DND-41 (cell line): ENCODE measurements at regions not wholly inside any gene's neighbourhood (a gene's known extent, or its start where the extent isn't known, plus 50 kb on each side); places are given as distances from the start of the nearest gene placed in this dataset.

Experiments used
- ATAC-seq: fragments of 200-7000 bp; cut with Tn5 transposase; 3 replicates; pipeline ENCODE4 v1.9.1; 2021; ENCODE audit warnings: low read depth; ENCODE audit not compliant: insufficient read depth
- DNase-seq: peaks from one replicate; pipeline ENCODE4 v3.0.0-alpha.2; 2020
- H2AFZ ChIP-seq: 2 replicates; pipeline ENCODE4 v1.6.0; 2012; ENCODE audit warnings: low read depth, low read length
- H3K27ac ChIP-seq: 2 replicates; pipeline ENCODE4 v1.5.1; 2012; ENCODE audit warnings: low read length, inconsistent platforms
- H3K27me3 ChIP-seq: fragments of 200-600 bp; sonication (generic); 2 replicates; pipeline ENCODE4 v1.6.0; 2012; ENCODE audit warnings: low read length, mild to moderate bottlenecking, inconsistent platforms; ENCODE audit not compliant: insufficient read depth, poor library complexity
- H3K36me3 ChIP-seq: 2 replicates; pipeline ENCODE4 v1.5.1; 2012; ENCODE audit warnings: low read length, inconsistent platforms; ENCODE audit not compliant: insufficient read depth
- H3K4me1 ChIP-seq: 2 replicates; pipeline ENCODE4 v1.5.1; 2012; ENCODE audit warnings: mild to moderate bottlenecking, low read length; ENCODE audit not compliant: insufficient read depth
- H3K4me2 ChIP-seq: 2 replicates; pipeline ENCODE4 v1.6.0; 2012; ENCODE audit warnings: mild to moderate bottlenecking, moderate library complexity, low read length, inconsistent platforms; ENCODE audit not compliant: insufficient read depth
- H3K4me3 ChIP-seq, 2 experiments: fragments of 200-600 bp in 1 of 2; shearing (Covaris generic) in 1 of 2; 2 replicates each; pipeline ENCODE4 v1.5.1; 2012 to 2016; ENCODE audit warnings: inconsistent platforms in 2 of 2, low read length in 2 of 2, mild to moderate bottlenecking in 2 of 2, low read depth in 1 of 2, moderate library complexity in 1 of 2
- H3K79me2 ChIP-seq: 2 replicates; pipeline ENCODE4 v1.6.0; 2012; ENCODE audit warnings: low read length, inconsistent platforms; ENCODE audit not compliant: insufficient read depth
- H3K9ac ChIP-seq: 2 replicates; pipeline ENCODE4 v1.6.0; 2012; ENCODE audit warnings: low read depth, mild to moderate bottlenecking, inconsistent platforms, low read length, moderate library complexity
- H3K9me3 ChIP-seq: 2 replicates; pipeline ENCODE4 v1.5.1; 2012; ENCODE audit warnings: low read length, moderate library complexity, mild to moderate bottlenecking, inconsistent platforms; ENCODE audit not compliant: insufficient read depth, severe bottlenecking
- H4K20me1 ChIP-seq: 2 replicates; pipeline ENCODE4 v1.6.0; 2012; ENCODE audit warnings: low read length; ENCODE audit not compliant: insufficient read depth
- CTCF ChIP-seq: IDR thresholded peaks from 2 replicates; pipeline ENCODE4 v1.5.1; 2012; ENCODE audit warnings: borderline replicate concordance, low read length, moderate library complexity, mild to moderate bottlenecking; ENCODE audit not compliant: poor library complexity, severe bottlenecking; ENCODE audit errors: extremely low read depth
- EZH2 ChIP-seq: IDR thresholded peaks from 3 replicates; pipeline ENCODE4 v1.6.1; 2012; ENCODE audit warnings: borderline replicate concordance, low read depth, mild to moderate bottlenecking, moderate library complexity, low read length, inconsistent platforms; ENCODE audit not compliant: severe bottlenecking

GRCh38 chr9:103287361-103287760, 292.2 kb downstream of the CYLC2 start:
- Histone ChIP-seq H3K4me3 (no peak overlapping the region), H3K4me1 (no peaks in the 10 kb centered on the region), H3K9me3 (no peaks in the 10 kb centered on the region), H2AFZ (no peak overlapping the region), H4K20me1 (no peaks in the 10 kb centered on the region), H3K27me3 (no peaks in the 10 kb centered on the region), H3K27ac (no peak overlapping the region), H3K79me2 (no peaks in the 10 kb centered on the region), H3K4me2 (no peak overlapping the region), H3K9ac (no peak overlapping the region), H3K36me3 (no peaks in the 10 kb centered on the region)
- DNase-seq (no peak), ATAC-seq (no peak)
- TF ChIP-seq EZH2 (no peak), CTCF (no peak)

- H3K36me3 ChIP-seq = no peaks in the 10 kb centered on the region
Observed at GRCh38 chr9:103296189-103296588, 301.1 kb downstream of the CYLC2 start.

GRCh38 chr9:103301051-103301450, 305.9 kb downstream of the CYLC2 start:
- Histone ChIP-seq H4K20me1 (no peaks in the 10 kb centered on the region), H3K4me2 (no peak overlapping the region), H3K4me1 (no peaks in the 10 kb centered on the region), H3K27ac (no peak overlapping the region), H3K36me3 (no peaks in the 10 kb centered on the region), H2AFZ (no peak overlapping the region), H3K4me3 (no peak overlapping the region), H3K9ac (no peak overlapping the region), H3K9me3 (no peaks in the 10 kb centered on the region), H3K79me2 (no peaks in the 10 kb centered on the region), H3K27me3 (no peaks in the 10 kb centered on the region)
- no peak for ATAC-seq
- TF ChIP-seq EZH2 (no peak), CTCF (no peak)
- DNase-seq = no peak

More at GRCh38 chr9:103296189-103296588, 301.1 kb downstream of the CYLC2 start:
- Histone ChIP-seq H3K4me1 (no peaks in the 10 kb centered on the region), H3K27ac (no peak overlapping the region), H2AFZ (no peak overlapping the region), H4K20me1 (no peaks in the 10 kb centered on the region), H3K79me2 (no peaks in the 10 kb centered on the region), H3K9me3 (no peaks in the 10 kb centered on the region), H3K27me3 (no peaks in the 10 kb centered on the region), H3K4me3 (no peak overlapping the region), H3K4me2 (no peak overlapping the region), H3K9ac (no peak overlapping the region)
- TF ChIP-seq EZH2 (no peak), CTCF (no peak)
- DNase-seq = no peak
- ATAC-seq = no peak

- Histone ChIP-seq H3K79me2 (no peaks in the 10 kb centered on the region), H3K9ac (no peak overlapping the region), H3K4me2 (no peak overlapping the region), H2AFZ (no peak overlapping the region), H4K20me1 (no peaks in the 10 kb centered on the region), H3K4me1 (no peaks in the 10 kb centered on the region), H3K9me3 (no peaks in the 10 kb centered on the region), H3K36me3 (no peaks in the 10 kb centered on the region), H3K27me3 (no peaks in the 10 kb centered on the region), H3K27ac (no peak overlapping the region), H3K4me3 (no peak overlapping the region)
- DNase-seq = no peak
- ATAC-seq = no peak
- no peak for TF ChIP-seq EZH2
- no peak for TF ChIP-seq CTCF
Observed at GRCh38 chr9:103304797-103305196, 309.7 kb downstream of the CYLC2 start.
